ENCODE measurements at regions not wholly inside any gene's neighbourhood (a gene's known extent, or its start where the extent isn't known, plus 50 kb on each side); places are given as distances from the start of the nearest gene placed in this dataset.

DNA sequence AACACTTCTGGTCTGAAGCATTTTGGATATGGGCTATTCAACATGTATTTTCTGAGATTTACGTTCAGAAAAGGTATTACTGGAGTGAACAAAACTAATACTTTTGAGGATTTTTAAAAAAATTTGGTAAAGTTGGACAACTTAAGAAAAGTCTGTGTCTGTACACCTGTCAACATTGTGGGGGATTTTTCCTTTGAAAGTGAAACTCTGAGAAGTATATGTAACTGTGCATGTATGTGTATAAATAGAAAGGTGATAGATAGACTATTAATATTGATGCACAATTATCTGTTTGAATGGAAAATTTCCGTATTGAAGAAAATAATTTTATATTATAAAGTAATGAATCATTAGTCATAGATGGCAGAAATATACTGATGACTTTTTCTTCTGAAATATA is 312.8 kb upstream of the MDGA2 start:
- Histone ChIP-seq H3K9me3 (no peaks in the 10 kb centered on the region), H3K27ac (no peak overlapping the region), H3K36me3 (ENCODE audit: insufficient read depth in 1 of 2, low read depth in 1 of 2) (no peaks in the 10 kb centered on the region), H3K27me3 (ENCODE audit: insufficient read depth in 3 of 3, low read length in 2 of 3) (no peaks in the 10 kb centered on the region), H3K4me1 (no peaks in the 10 kb centered on the region), H3K4me3 (no peak overlapping the region)
- intact Hi-C loops (cut with DNase I): no loop called here
- no peak for ATAC-seq
- no peak for TF ChIP-seq CTCF (IDR thresholded peaks at IDR 0.05)
- WGBS, 3 donors: 69 to 79% (median 73%) methylated on average over 2 of the region's 2 CpGs
- no peak for DNase-seq

- TF ChIP-seq CTCF (IDR thresholded peaks at IDR 0.05): no peak
- Histone ChIP-seq H3K27me3 (ENCODE audit: insufficient read depth in 3 of 3, low read length in 2 of 3) (no peaks in the 10 kb centered on the region), H3K4me3 (no peak overlapping the region), H3K9me3 (no peaks in the 10 kb centered on the region), H3K27ac (no peak overlapping the region), H3K36me3 (ENCODE audit: insufficient read depth in 1 of 2, low read depth in 1 of 2) (no peaks in the 10 kb centered on the region), H3K4me1 (no peaks in the 10 kb centered on the region)
- ATAC-seq (no peak), DNase-seq (no peak)
- intact Hi-C loops (cut with DNase I): no loop called here
Measured at GRCh38 chr14:47978871-47979270, 303.5 kb upstream of the MDGA2 start.

GRCh38 chr14:47976139-47976538 is 300.7 kb upstream of the MDGA2 start:
- no peak for DNase-seq
- WGBS, 3 donors: 90 to 92% (median 92%) methylated on average over 2 of the region's 2 CpGs

DNA sequence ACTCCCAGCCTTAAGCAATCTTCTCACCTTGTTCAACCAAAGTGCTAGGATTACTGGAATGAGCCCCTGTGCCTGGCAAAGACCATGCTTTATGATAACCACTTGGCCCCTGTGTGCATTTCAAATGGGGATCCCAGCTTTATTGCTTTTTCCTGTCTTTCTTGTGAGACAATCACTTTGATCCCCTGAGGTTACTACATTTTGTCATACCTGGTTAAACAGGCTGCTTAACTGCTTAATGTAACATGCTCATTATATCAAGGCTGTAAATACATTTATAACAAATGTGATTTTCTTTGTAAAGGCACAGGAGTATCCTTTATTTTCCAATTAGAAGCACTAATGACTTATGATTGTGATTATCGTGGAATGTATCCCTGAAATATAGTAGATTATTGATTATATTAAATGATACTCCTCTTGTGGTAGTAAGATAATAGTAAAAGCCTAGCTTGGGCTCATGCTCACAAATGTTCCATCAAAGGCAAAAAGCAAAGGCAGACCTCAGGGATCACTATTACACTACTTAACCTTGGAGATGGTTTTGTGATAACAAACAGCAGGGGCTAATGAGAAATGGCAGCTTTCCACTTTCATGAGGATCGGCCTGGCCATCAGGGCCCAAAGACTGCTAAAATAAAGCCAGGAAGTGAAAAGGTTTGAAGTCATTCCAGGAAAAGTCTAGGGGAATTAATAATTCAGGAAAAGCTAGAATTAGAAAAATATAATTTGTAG is 290.8 kb upstream of the MDGA2 start:
- no peaks in the 10 kb centered on the region for H3K27me3 ChIP-seq (ENCODE audit: insufficient read depth in 3 of 3, low read length in 2 of 3)
- 52 to 68% (median 59%) methylated on average over 2 of the region's 2 CpGs for WGBS, 3 donors
- TF ChIP-seq CTCF (IDR thresholded peaks at IDR 0.05): no peak
- ATAC-seq: no peak
- H3K4me3 ChIP-seq: no peak overlapping the region
- no peaks in the 10 kb centered on the region for H3K9me3 ChIP-seq
- no peaks in the 10 kb centered on the region for H3K4me1 ChIP-seq
- intact Hi-C loops (cut with DNase I): no loop called here
- DNase-seq: no peak
- H3K36me3 ChIP-seq (ENCODE audit: insufficient read depth in 1 of 2, low read depth in 1 of 2): no peaks in the 10 kb centered on the region
- H3K27ac ChIP-seq: no peak overlapping the region

More at GRCh38 chr14:47976139-47976538, 300.7 kb upstream of the MDGA2 start:
- H3K36me3 ChIP-seq (ENCODE audit: insufficient read depth in 1 of 2, low read depth in 1 of 2): no peaks in the 10 kb centered on the region
- intact Hi-C loops (cut with DNase I): no loop called here
- no peak for ATAC-seq
- no peaks in the 10 kb centered on the region for H3K4me1 ChIP-seq
- no peaks in the 10 kb centered on the region for H3K27me3 ChIP-seq (ENCODE audit: insufficient read depth in 3 of 3, low read length in 2 of 3)
- H3K27ac ChIP-seq: no peak overlapping the region
- no peak overlapping the region for H3K4me3 ChIP-seq
- H3K9me3 ChIP-seq: no peaks in the 10 kb centered on the region
- no peak for TF ChIP-seq CTCF (IDR thresholded peaks at IDR 0.05)

- H3K27ac ChIP-seq: no peak overlapping the region
- no peak overlapping the region for H3K4me3 ChIP-seq
- intact Hi-C loops (cut with DNase I): no loop called here
- 80 to 83% (median 81%) methylated on average over 3 of the region's 3 CpGs for WGBS, 3 donors
- no peak for TF ChIP-seq CTCF (IDR thresholded peaks at IDR 0.05)
- no peaks in the 10 kb centered on the region for H3K4me1 ChIP-seq
- no peak for DNase-seq
- ATAC-seq: no peak
- H3K36me3 ChIP-seq (ENCODE audit: insufficient read depth in 1 of 2, low read depth in 1 of 2): no peaks in the 10 kb centered on the region
- H3K9me3 ChIP-seq: no peaks in the 10 kb centered on the region
- H3K27me3 ChIP-seq (ENCODE audit: insufficient read depth in 3 of 3, low read length in 2 of 3): no peaks in the 10 kb centered on the region
Measured at GRCh38 chr14:47961634-47962033, 286.2 kb upstream of the MDGA2 start.

Data from psoas muscle (tissue), 7 donors.